PC-9 (cell line): ENCODE measurements at regions not wholly inside any gene's neighbourhood (a gene's known extent, or its start where the extent isn't known, plus 50 kb on each side); places are given as distances from the start of the nearest gene placed in this dataset.

Source experiments
- EZH2 ChIP-seq: fragments of 200-600 bp; sonication (generic); IDR thresholded peaks from 2 replicates; pipeline ENCODE4 v1.8.0; 2017; ENCODE audit warnings: antibody characterized with exemption, low read depth
- TF ChIP-seq, protein P1 (sequence below): fragments of 200-600 bp; sonication (generic); conservative IDR thresholded peaks from 2 replicates; pipeline ENCODE4 v1.6.1; 2017; ENCODE audit warnings: mixed run types, antibody characterized with exemption, mild to moderate bottlenecking, moderate library complexity

DNA sequence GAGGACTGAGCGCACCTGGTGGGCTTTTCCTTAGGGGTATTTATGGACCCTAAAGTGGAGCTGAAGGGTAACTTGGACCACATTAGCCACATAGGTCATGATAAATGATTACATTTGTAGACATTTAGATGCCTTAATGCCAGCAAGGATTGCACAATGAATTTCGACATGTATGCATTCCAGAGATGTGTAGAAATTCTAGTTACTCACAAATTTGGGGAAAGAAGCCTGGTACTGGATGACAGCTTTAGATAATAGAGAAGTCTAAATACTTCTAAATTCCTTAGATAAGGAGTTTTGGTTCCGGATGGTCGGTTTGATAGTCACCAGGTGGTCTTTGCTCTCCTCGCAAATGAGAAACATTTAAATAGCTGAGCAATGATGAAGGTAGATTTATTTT is 609.5 kb upstream of the PRKX start:
- TF ChIP-seq, protein P1, sequence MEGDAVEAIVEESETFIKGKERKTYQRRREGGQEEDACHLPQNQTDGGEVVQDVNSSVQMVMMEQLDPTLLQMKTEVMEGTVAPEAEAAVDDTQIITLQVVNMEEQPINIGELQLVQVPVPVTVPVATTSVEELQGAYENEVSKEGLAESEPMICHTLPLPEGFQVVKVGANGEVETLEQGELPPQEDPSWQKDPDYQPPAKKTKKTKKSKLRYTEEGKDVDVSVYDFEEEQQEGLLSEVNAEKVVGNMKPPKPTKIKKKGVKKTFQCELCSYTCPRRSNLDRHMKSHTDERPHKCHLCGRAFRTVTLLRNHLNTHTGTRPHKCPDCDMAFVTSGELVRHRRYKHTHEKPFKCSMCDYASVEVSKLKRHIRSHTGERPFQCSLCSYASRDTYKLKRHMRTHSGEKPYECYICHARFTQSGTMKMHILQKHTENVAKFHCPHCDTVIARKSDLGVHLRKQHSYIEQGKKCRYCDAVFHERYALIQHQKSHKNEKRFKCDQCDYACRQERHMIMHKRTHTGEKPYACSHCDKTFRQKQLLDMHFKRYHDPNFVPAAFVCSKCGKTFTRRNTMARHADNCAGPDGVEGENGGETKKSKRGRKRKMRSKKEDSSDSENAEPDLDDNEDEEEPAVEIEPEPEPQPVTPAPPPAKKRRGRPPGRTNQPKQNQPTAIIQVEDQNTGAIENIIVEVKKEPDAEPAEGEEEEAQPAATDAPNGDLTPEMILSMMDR, result no peak
- no peak for TF ChIP-seq EZH2
